ENCODE measurements at regions not wholly inside any gene's neighbourhood (a gene's known extent, or its start where the extent isn't known, plus 50 kb on each side); places are given as distances from the start of the nearest gene placed in this dataset.

GRCh38 chr5:3281366-3281765 is 314.3 kb upstream of the IRX1 start:
- H2AFZ ChIP-seq (ENCODE audit: low read depth, low read length, poor library complexity, severe bottlenecking), result no peak overlapping the region
- no peak overlapping the region for H3K4me2 ChIP-seq (ENCODE audit: low read length)
- H3K9ac ChIP-seq (ENCODE audit: low read length), result no peak overlapping the region
- H3K4me1 ChIP-seq (ENCODE audit: control insufficient read depth in 1 of 2, insufficient read depth in 2 of 2, low read length in 2 of 2), result no peaks in the 10 kb centered on the region
- H3K9me3 ChIP-seq (ENCODE audit: control insufficient read depth in 1 of 2, insufficient read depth in 1 of 2, low read depth in 1 of 2, low read length in 2 of 2), result peaks cover 5 to 37% of the 10 kb centered on the region in 2 experiments; a peak in 2 of 4 replicates
- no TSS peak for BruUV-seq (replicated peaks)
- ChIA-PET RAD21 (ENCODE audit: low non-redundant PET in 1 of 2, low total read pairs in 2 of 2, uncharacterized antibody in 2 of 2, unreplicated experiment in 2 of 2) (no interaction called here), POLR2A (no interaction called here), CTCF (no interaction called here)
- H4K20me1 ChIP-seq (ENCODE audit: insufficient read depth), result no peaks in the 10 kb centered on the region
- no peaks in the 10 kb centered on the region for H3K79me2 ChIP-seq (ENCODE audit: insufficient read depth, low read length)
- H3K27ac ChIP-seq (ENCODE audit: low read depth, low read length), result no peak overlapping the region
- no peak for ATAC-seq
- TF ChIP-seq EZH2 (IDR thresholded peaks at IDR 0.05) (no peak), EGR1 (IDR thresholded peaks at IDR 0.05; ENCODE audit: low read depth) (no peak), RAD21 (IDR thresholded peaks at IDR 0.05; ENCODE audit: low read depth) (no peak), SP1 (IDR thresholded peaks at IDR 0.05; ENCODE audit: low read depth) (no peak), TCF7L2 (IDR thresholded peaks at IDR 0.05; ENCODE audit: borderline replicate concordance, extremely low read depth, insufficient read depth, insufficient read length) (no peak), ZFX (IDR thresholded peaks at IDR 0.05) (no peak), CEBPB (IDR thresholded peaks at IDR 0.05; ENCODE audit: low read depth) (no peak), ZNF274 (IDR thresholded peaks at IDR 0.05; ENCODE audit: low read depth, low read length) (no peak), POLR2A (IDR thresholded peaks at IDR 0.05; ENCODE audit: borderline replicate concordance, extremely low read depth, insufficient read depth, insufficient read length) (no peak)
- TF ChIP-seq, protein P1, sequence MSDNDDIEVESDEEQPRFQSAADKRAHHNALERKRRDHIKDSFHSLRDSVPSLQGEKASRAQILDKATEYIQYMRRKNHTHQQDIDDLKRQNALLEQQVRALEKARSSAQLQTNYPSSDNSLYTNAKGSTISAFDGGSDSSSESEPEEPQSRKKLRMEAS (IDR thresholded peaks at IDR 0.05), result no peak
- DNase-seq (ENCODE audit: low read depth, low spot score), result no peak
- H3K9me2 ChIP-seq (ENCODE audit: insufficient read depth), result no peaks in the 10 kb centered on the region
- intact Hi-C loops (cut with micrococcal nuclease), result no loop called here
- no peaks in the 10 kb centered on the region for H3K27me3 ChIP-seq (ENCODE audit: insufficient read depth, low read length)
- H3K36me3 ChIP-seq (ENCODE audit: control insufficient read depth in 1 of 2, insufficient read depth in 2 of 2, low read length in 2 of 2), result no peaks in the 10 kb centered on the region
- H3K4me3 ChIP-seq (replicated peaks in 1 of 2; ENCODE audit: low read depth in 1 of 2, low read length in 2 of 2), result no peak overlapping the region

DNA sequence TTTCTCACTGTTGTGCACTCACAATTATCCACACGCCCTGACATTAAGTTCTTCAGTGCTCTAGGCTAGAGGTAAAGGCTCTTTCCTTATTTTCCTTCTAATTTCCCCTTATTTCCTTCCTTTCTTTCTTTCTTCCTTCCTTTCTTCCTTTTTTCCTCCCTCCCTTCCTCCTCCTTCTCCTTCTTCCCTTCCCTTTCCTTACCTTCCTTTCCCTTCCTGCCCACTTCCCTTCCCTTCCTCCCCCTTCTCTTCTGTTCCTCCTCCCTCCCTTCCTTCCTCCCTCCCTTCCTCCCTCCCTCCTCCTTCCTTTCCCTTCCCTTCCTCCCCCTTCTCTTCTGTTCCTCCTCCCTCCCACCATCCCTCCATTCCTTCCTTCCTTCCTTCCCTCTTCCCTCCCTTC is 317.0 kb upstream of the IRX1 start:
- H3K27ac ChIP-seq (ENCODE audit: low read depth, low read length), result no peak overlapping the region
- ChIA-PET POLR2A (no interaction called here), CTCF (no interaction called here), RAD21 (ENCODE audit: low non-redundant PET in 1 of 2, low total read pairs in 2 of 2, uncharacterized antibody in 2 of 2, unreplicated experiment in 2 of 2) (no interaction called here)
- H3K9me2 ChIP-seq (ENCODE audit: insufficient read depth), result no peaks in the 10 kb centered on the region
- no peak for TF ChIP-seq EZH2phosphoT487 (IDR thresholded peaks at IDR 0.05; ENCODE audit: borderline replicate concordance)
- no peak for TF ChIP-seq SP1 (IDR thresholded peaks at IDR 0.05; ENCODE audit: low read depth)
- no peak for TF ChIP-seq POLR2A (IDR thresholded peaks at IDR 0.05; ENCODE audit: borderline replicate concordance, extremely low read depth, insufficient read depth, insufficient read length)
- TF ChIP-seq CEBPB (IDR thresholded peaks at IDR 0.05; ENCODE audit: low read depth), result no peak
- TF ChIP-seq SIN3A (IDR thresholded peaks at IDR 0.05; ENCODE audit: low read depth), result no peak
- TF ChIP-seq ZFX (IDR thresholded peaks at IDR 0.05), result no peak
- no peak for TF ChIP-seq ZNF274 (IDR thresholded peaks at IDR 0.05; ENCODE audit: low read depth, low read length)
- TF ChIP-seq, protein P2, sequence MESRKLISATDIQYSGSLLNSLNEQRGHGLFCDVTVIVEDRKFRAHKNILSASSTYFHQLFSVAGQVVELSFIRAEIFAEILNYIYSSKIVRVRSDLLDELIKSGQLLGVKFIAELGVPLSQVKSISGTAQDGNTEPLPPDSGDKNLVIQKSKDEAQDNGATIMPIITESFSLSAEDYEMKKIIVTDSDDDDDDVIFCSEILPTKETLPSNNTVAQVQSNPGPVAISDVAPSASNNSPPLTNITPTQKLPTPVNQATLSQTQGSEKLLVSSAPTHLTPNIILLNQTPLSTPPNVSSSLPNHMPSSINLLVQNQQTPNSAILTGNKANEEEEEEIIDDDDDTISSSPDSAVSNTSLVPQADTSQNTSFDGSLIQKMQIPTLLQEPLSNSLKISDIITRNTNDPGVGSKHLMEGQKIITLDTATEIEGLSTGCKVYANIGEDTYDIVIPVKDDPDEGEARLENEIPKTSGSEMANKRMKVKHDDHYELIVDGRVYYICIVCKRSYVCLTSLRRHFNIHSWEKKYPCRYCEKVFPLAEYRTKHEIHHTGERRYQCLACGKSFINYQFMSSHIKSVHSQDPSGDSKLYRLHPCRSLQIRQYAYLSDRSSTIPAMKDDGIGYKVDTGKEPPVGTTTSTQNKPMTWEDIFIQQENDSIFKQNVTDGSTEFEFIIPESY (IDR thresholded peaks at IDR 0.05; ENCODE audit: extremely low read depth, insufficient replicate concordance, low read length), result no peak
- TF ChIP-seq CBX3 (IDR thresholded peaks at IDR 0.05; ENCODE audit: low read depth), result no peak
- TF ChIP-seq, protein P3, sequence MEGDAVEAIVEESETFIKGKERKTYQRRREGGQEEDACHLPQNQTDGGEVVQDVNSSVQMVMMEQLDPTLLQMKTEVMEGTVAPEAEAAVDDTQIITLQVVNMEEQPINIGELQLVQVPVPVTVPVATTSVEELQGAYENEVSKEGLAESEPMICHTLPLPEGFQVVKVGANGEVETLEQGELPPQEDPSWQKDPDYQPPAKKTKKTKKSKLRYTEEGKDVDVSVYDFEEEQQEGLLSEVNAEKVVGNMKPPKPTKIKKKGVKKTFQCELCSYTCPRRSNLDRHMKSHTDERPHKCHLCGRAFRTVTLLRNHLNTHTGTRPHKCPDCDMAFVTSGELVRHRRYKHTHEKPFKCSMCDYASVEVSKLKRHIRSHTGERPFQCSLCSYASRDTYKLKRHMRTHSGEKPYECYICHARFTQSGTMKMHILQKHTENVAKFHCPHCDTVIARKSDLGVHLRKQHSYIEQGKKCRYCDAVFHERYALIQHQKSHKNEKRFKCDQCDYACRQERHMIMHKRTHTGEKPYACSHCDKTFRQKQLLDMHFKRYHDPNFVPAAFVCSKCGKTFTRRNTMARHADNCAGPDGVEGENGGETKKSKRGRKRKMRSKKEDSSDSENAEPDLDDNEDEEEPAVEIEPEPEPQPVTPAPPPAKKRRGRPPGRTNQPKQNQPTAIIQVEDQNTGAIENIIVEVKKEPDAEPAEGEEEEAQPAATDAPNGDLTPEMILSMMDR (IDR thresholded peaks at IDR 0.05 in 2 of 3, conservative IDR thresholded peaks at IDR 0.05 in 1 of 3; ENCODE audit: borderline replicate concordance in 1 of 3, insufficient read depth in 1 of 3, low read depth in 2 of 3, low read length in 2 of 3), result no peak
- TF ChIP-seq YY1 (IDR thresholded peaks at IDR 0.05; ENCODE audit: extremely low read depth, insufficient replicate concordance, low read depth, low read length), result no peak
- no peaks in the 10 kb centered on the region for H3K4me1 ChIP-seq (ENCODE audit: control insufficient read depth in 1 of 2, insufficient read depth in 2 of 2, low read length in 2 of 2)
- intact Hi-C loops (cut with micrococcal nuclease), result no loop called here
- peaks cover 17 to 35% of the 10 kb centered on the region in 2 experiments; a peak in 2 of 4 replicates for H3K9me3 ChIP-seq (ENCODE audit: control insufficient read depth in 1 of 2, insufficient read depth in 1 of 2, low read depth in 1 of 2, low read length in 2 of 2)
- BruUV-seq (replicated peaks), result no TSS peak
- H3K4me3 ChIP-seq (replicated peaks in 1 of 2; ENCODE audit: low read depth in 1 of 2, low read length in 2 of 2), result no peak overlapping the region
- DNase-seq (ENCODE audit: low read depth, low spot score) (no peak), ATAC-seq (no peak)
- H3K4me2 ChIP-seq (ENCODE audit: low read length), result no peak overlapping the region
- H3K79me2 ChIP-seq (ENCODE audit: insufficient read depth, low read length), result no peaks in the 10 kb centered on the region
- H3K36me3 ChIP-seq (ENCODE audit: control insufficient read depth in 1 of 2, insufficient read depth in 2 of 2, low read length in 2 of 2), result no peaks in the 10 kb centered on the region
- no peaks in the 10 kb centered on the region for H3K27me3 ChIP-seq (ENCODE audit: insufficient read depth, low read length)
- no peaks in the 10 kb centered on the region for H4K20me1 ChIP-seq (ENCODE audit: insufficient read depth)
- no peak overlapping the region for H2AFZ ChIP-seq (ENCODE audit: low read depth, low read length, poor library complexity, severe bottlenecking)
- H3K9ac ChIP-seq (ENCODE audit: low read length), result no peak overlapping the region
